AG04450 (cell line): ENCODE measurements at regions not wholly inside any gene's neighbourhood (a gene's known extent, or its start where the extent isn't known, plus 50 kb on each side); places are given as distances from the start of the nearest gene placed in this dataset.

Experiments used
- CTCF ChIA-PET: fragments of 300-600, 350-600 bp; formaldehyde crosslinking; extraction: SDS; loops from one replicate; lab custom pipeline; 2022; ENCODE audit warnings: antibody characterized with exemption, inconsistent platforms; lab: Charles Lee
- POLR2A ChIA-PET: fragments of 350-600 bp; formaldehyde crosslinking; extraction: SDS; loops from one replicate; lab custom pipeline; 2021; ENCODE audit warnings: antibody characterized with exemption, inconsistent platforms; lab: Yijun Ruan, JAX
- DNase-seq: peaks from one replicate; pipeline ENCODE4 v3.0.0-alpha.2; 2011; ENCODE audit warnings: low read depth, low spot score
- H3K27ac ChIP-seq: one replicate; pipeline ENCODE4 v1.5.1; 2012; ENCODE audit warnings: low read depth, low read length, control low read depth
- H3K27me3 ChIP-seq: one replicate; pipeline ENCODE4 v1.6.0; 2012; ENCODE audit warnings: low read length; ENCODE audit not compliant: control insufficient read depth, insufficient read depth
- H3K4me3 ChIP-seq: 2 replicates; pipeline ENCODE4 v1.5.1; 2011; ENCODE audit warnings: mild to moderate bottlenecking, low read depth, low read length, control low read depth
- H3K9me3 ChIP-seq: 2 replicates; pipeline ENCODE4 v1.5.1; 2012; ENCODE audit warnings: low read length; ENCODE audit not compliant: control insufficient read depth, insufficient read depth
- CTCF ChIP-seq: IDR thresholded peaks from 2 replicates; pipeline ENCODE4 v1.5.1; 2011; ENCODE audit warnings: low read depth, low read length, control low read depth, inconsistent platforms

DNA sequence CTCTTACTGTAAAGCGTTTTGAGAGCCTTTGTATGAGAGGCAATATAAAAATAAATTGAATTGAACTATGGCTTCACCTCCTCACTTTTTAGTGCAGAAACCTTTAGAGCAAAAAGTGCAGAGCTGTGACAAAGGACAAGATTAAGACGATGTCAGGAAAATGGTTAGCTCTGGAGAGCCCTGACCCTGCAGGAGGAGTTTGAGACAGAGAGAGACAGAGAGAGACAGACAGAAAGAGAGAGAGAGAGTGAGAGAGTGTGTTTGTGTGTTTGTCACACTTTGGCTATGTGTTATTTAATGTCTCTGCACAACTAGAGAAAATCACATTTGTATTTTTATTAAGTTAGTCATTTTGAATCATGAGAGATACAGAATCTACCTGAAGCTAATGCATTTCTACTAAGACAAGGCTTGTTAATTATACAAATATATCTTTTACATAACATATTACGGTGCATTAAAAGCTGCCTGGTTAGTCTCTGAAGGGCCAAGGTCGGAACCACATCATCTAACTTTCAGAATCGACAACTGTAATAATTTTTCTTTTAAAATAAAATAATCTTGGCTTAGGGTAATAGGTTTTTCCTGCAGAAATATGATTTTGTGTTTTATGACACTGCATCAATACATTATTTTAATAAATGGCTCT is 423.5 kb upstream of the ZEB2 start:
- Histone ChIP-seq H3K27me3 (no peaks in the 10 kb centered on the region), H3K27ac (no peak overlapping the region), H3K4me3 (no peak overlapping the region), H3K9me3 (no peaks in the 10 kb centered on the region)
- no peak for TF ChIP-seq CTCF
- POLR2A ChIA-PET, result no interaction called here
- CTCF ChIA-PET, result no interaction called here
- no peak for DNase-seq

DNA sequence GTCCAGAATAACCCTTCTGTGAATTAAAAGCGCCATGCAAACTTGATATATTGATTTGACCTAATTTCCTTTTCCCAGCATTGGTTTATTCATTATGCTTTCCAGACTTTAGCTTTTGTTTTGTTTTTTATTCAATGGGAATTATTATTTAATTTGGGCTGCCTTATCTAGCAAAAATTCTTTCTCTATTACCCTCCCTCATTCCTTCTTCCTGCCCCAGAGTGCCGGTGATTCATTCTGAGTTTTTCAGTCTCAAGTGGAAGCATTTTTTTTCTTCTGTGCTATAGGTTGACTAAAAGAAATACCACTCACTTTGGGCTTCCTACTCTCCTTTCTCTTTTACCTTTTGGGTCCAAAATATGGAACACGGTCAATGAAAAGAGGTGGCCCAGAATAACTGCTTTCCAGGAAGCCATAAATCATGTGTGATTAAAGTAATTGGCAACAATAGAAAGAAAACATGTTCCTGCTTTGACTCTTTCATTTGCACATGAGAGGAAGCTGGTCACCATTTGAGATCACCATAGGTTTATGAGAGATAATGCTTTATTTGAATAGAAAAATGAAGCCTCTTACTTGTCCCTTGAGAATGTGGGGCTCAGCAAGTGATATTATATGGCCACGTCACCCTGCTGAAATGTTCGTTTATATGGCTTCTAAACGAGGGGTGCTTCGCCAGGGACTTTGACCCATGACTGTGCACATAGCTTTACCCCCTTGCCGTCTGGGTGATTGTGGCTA is 422.8 kb upstream of the ZEB2 start:
- no peaks in the 10 kb centered on the region for H3K9me3 ChIP-seq
- H3K4me3 ChIP-seq, result no peak overlapping the region
- TF ChIP-seq CTCF, result no peak
- H3K27me3 ChIP-seq, result no peaks in the 10 kb centered on the region
- ChIA-PET POLR2A (no interaction called here), CTCF (no interaction called here)
- no peak for DNase-seq
- no peak overlapping the region for H3K27ac ChIP-seq

GRCh38 chr2:144941743-144942488 is 422.0 kb upstream of the ZEB2 start:
- ChIA-PET CTCF (no interaction called here), POLR2A (no interaction called here)
- Histone ChIP-seq H3K4me3 (no peak overlapping the region), H3K27me3 (no peaks in the 10 kb centered on the region), H3K27ac (no peak overlapping the region), H3K9me3 (no peaks in the 10 kb centered on the region)
- TF ChIP-seq CTCF, result no peak
- DNase-seq, result no peak

GRCh38 chr2:144939590-144939989 is 419.7 kb upstream of the ZEB2 start:
- Histone ChIP-seq H3K27ac (no peak overlapping the region), H3K4me3 (no peak overlapping the region), H3K27me3 (no peaks in the 10 kb centered on the region), H3K9me3 (no peaks in the 10 kb centered on the region)
- TF ChIP-seq CTCF, result no peak
- DNase-seq, result no peak
- ChIA-PET CTCF (no interaction called here), POLR2A (no interaction called here)
